K562 (cell line): ENCODE measurements at regions not wholly inside any gene's neighbourhood (a gene's known extent, or its start where the extent isn't known, plus 50 kb on each side); places are given as distances from the start of the nearest gene placed in this dataset.

Source experiments
- MAX ChIP-seq: sonication (generic); formaldehyde crosslinking; IDR thresholded peaks from 2 replicates; pipeline ENCODE4 v1.9.0; 2022; ENCODE audit warnings: mild to moderate bottlenecking, missing genetic modification reagents
- POLR2A ChIP-seq: fragments of 450-650 bp; conservative IDR thresholded peaks from 2 replicates; pipeline ENCODE4 v1.6.1; 2016
- REST ChIP-seq, 2 experiments: fragments of 450-650 bp; formaldehyde crosslinking in 1 of 2; IDR thresholded peaks; 2 replicates each; pipeline versions ENCODE4 v1.4.0 to v1.6.1; 2014 to 2020; ENCODE audit warnings: mild to moderate bottlenecking in 2 of 2, borderline replicate concordance in 1 of 2, low read depth in 1 of 2
- YY1 ChIP-seq, 3 experiments: IDR thresholded peaks; 2 replicates each; pipeline ENCODE4 v1.6.1; 2011; ENCODE audit warnings: low read length in 2 of 3, mild to moderate bottlenecking in 2 of 3, moderate library complexity in 2 of 3, borderline replicate concordance in 1 of 3, control low read depth in 1 of 3, low read depth in 1 of 3; ENCODE audit not compliant: insufficient read depth in 3 of 3, insufficient replicate concordance in 2 of 3, control insufficient read depth in 1 of 3, insufficient read length in 1 of 3; ENCODE audit errors: extremely low read depth in 1 of 3
- TF ChIP-seq, protein P1 (sequence below): sonication (generic); formaldehyde crosslinking; IDR thresholded peaks from 2 replicates; pipeline ENCODE4 v1.5.0; 2020; ENCODE audit warnings: missing genetic modification reagents

- no peak for TF ChIP-seq MAX (CRISPR knock-in tag)
- TF ChIP-seq, protein P1, sequence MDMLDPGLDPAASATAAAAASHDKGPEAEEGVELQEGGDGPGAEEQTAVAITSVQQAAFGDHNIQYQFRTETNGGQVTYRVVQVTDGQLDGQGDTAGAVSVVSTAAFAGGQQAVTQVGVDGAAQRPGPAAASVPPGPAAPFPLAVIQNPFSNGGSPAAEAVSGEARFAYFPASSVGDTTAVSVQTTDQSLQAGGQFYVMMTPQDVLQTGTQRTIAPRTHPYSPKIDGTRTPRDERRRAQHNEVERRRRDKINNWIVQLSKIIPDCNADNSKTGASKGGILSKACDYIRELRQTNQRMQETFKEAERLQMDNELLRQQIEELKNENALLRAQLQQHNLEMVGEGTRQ (CRISPR knock-in tag) = no peak
- no peak for TF ChIP-seq REST (IDR thresholded peaks at IDR 0.05; ENCODE audit: borderline replicate concordance)
- no peak for TF ChIP-seq REST (CRISPR knock-in tag; IDR thresholded peaks at IDR 0.05; ENCODE audit: low read depth)
- no peak for TF ChIP-seq POLR2A
- no peak for TF ChIP-seq YY1 (IDR thresholded peaks at IDR 0.05; ENCODE audit: borderline replicate concordance in 1 of 3, control insufficient read depth in 1 of 3, extremely low read depth in 1 of 3, insufficient read depth in 3 of 3, insufficient read length in 1 of 3, insufficient replicate concordance in 2 of 3, low read depth in 1 of 3, low read length in 2 of 3)
Measured at GRCh38 chr17:83151056-83151441, 71.6 kb downstream of the METRNL start.
